Endodermal cell (in vitro differentiated cells): ENCODE measurements at regions not wholly inside any gene's neighbourhood (a gene's known extent, or its start where the extent isn't known, plus 50 kb on each side); places are given as distances from the start of the nearest gene placed in this dataset.

Source experiments
- DNase-seq: peaks from one replicate; pipeline ENCODE4 v3.0.0-alpha.2; 2017
- H3K27ac ChIP-seq: 2 replicates; pipeline ENCODE4 v1.5.1; 2013; ENCODE audit warnings: mild to moderate bottlenecking, low read depth, low read length, moderate library complexity
- H3K27me3 ChIP-seq: 2 replicates; pipeline ENCODE4 v1.6.1; 2013; ENCODE audit warnings: mild to moderate bottlenecking, low read length, moderate library complexity; ENCODE audit not compliant: insufficient read depth, control insufficient read depth, poor library complexity, severe bottlenecking
- H3K36me3 ChIP-seq: 2 replicates; pipeline ENCODE4 v1.7.0; 2013; ENCODE audit warnings: mild to moderate bottlenecking, low read length, moderate library complexity; ENCODE audit not compliant: control insufficient read depth, insufficient read depth
- H3K4me1 ChIP-seq: one replicate; pipeline ENCODE4 v1.7.0; 2013; ENCODE audit warnings: low read length; ENCODE audit not compliant: control insufficient read depth, insufficient read depth
- H3K4me3 ChIP-seq: 2 replicates; pipeline ENCODE4 v1.5.1; 2013; ENCODE audit warnings: mild to moderate bottlenecking, low read length, moderate library complexity
- H3K9ac ChIP-seq: 2 replicates; pipeline ENCODE4 v1.6.1; 2013; ENCODE audit warnings: mild to moderate bottlenecking, low read length, moderate library complexity; ENCODE audit not compliant: poor library complexity, severe bottlenecking; ENCODE audit errors: extremely low read depth
- H3K9me3 ChIP-seq: 2 replicates; pipeline ENCODE4 v1.6.1; 2013; ENCODE audit warnings: mild to moderate bottlenecking, low read length, moderate library complexity; ENCODE audit not compliant: control insufficient read depth
- H3K27ac Mint-ChIP-seq: 2 replicates; pipeline ENCODE4 v1.8.0; 2020; ENCODE audit warnings: mixed read lengths
- H3K27me3 Mint-ChIP-seq: 2 replicates; pipeline ENCODE4 v1.8.0; 2021; ENCODE audit warnings: mild to moderate bottlenecking, mixed read lengths; ENCODE audit not compliant: insufficient read depth
- H3K36me3 Mint-ChIP-seq: 2 replicates; pipeline ENCODE4 v1.8.0; 2020; ENCODE audit warnings: low read depth, mixed read lengths
- H3K4me1 Mint-ChIP-seq: 2 replicates; pipeline ENCODE4 v1.8.0; 2020; ENCODE audit warnings: mixed read lengths
- H3K4me3 Mint-ChIP-seq: 2 replicates; pipeline ENCODE4 v1.8.0; 2020; ENCODE audit warnings: mild to moderate bottlenecking, moderate library complexity, mixed read lengths
- H3K9me3 Mint-ChIP-seq: 2 replicates; pipeline ENCODE4 v1.8.0; 2020; ENCODE audit warnings: mild to moderate bottlenecking, mixed read lengths
- CTCF ChIP-seq: fragments of 200-600 bp; sonication (generic); conservative IDR thresholded peaks from 2 replicates; pipeline ENCODE4 v1.5.0; 2021; ENCODE audit warnings: antibody characterized with exemption, mild to moderate bottlenecking
- WGBS, 2 experiments: methylation state at CpG; one replicate each; pipeline versions ENCODE4 v1.1.5 to v1.1.7; 2013; ENCODE audit warnings: missing lambda C conversion rate in 2 of 2, mixed read lengths in 1 of 2; ENCODE audit not compliant: insufficient coverage in 1 of 2, insufficient read length in 1 of 2; 5-methylcytosine and 5-hydroxymethylcytosine counted together

- 85 to 87% methylated on average over 2 of the region's 2 CpGs for WGBS, 2 experiments
- TF ChIP-seq CTCF: peak; percentile 59
- no peak overlapping the region for H3K27ac ChIP-seq
Measured at GRCh38 chr9:79471580-79472543, 99.9 kb upstream of the TLE4 start.

GRCh38 chr9:79473704-79474103, 98.1 kb upstream of the TLE4 start:
- TF ChIP-seq CTCF: no peak
- no peaks in the 10 kb centered on the region for H3K4me1 ChIP-seq
- no peak overlapping the region for H3K4me3 ChIP-seq
- peaks cover 3% of the 10 kb centered on the region for H3K9me3 Mint-ChIP-seq
- H3K4me3 Mint-ChIP-seq: no peak overlapping the region
- DNase-seq: no peak
- H3K27ac Mint-ChIP-seq: no peak overlapping the region
- H3K9me3 ChIP-seq: no peaks in the 10 kb centered on the region
- no peaks in the 10 kb centered on the region for H3K36me3 Mint-ChIP-seq
- no peak overlapping the region for H3K27ac ChIP-seq
- no peaks in the 10 kb centered on the region for H3K27me3 ChIP-seq
- WGBS, 2 experiments: 93 to 100% methylated on average over 1 of the region's 1 CpG
- H3K9ac ChIP-seq: no peak overlapping the region
- peaks cover 2% of the 10 kb centered on the region for H3K4me1 Mint-ChIP-seq
- no peaks in the 10 kb centered on the region for H3K36me3 ChIP-seq
- no peaks in the 10 kb centered on the region for H3K27me3 Mint-ChIP-seq

More at GRCh38 chr9:79471580-79472543, 99.9 kb upstream of the TLE4 start:
- no peaks in the 10 kb centered on the region for H3K9me3 ChIP-seq
- no peaks in the 10 kb centered on the region for H3K4me1 Mint-ChIP-seq
- H3K27me3 Mint-ChIP-seq: no peaks in the 10 kb centered on the region
- no peak overlapping the region for H3K4me3 Mint-ChIP-seq
- no peaks in the 10 kb centered on the region for H3K36me3 Mint-ChIP-seq
- DNase-seq: no peak
- no peaks in the 10 kb centered on the region for H3K27me3 ChIP-seq
- H3K36me3 ChIP-seq: no peaks in the 10 kb centered on the region
- H3K9ac ChIP-seq: no peak overlapping the region
- no peak overlapping the region for H3K4me3 ChIP-seq
- peaks cover 3% of the 10 kb centered on the region for H3K9me3 Mint-ChIP-seq
- no peak overlapping the region for H3K27ac Mint-ChIP-seq
- no peaks in the 10 kb centered on the region for H3K4me1 ChIP-seq

GRCh38 chr9:79477241-79477840, 94.4 kb upstream of the TLE4 start:
- H3K36me3 Mint-ChIP-seq: no peaks in the 10 kb centered on the region
- 85 to 95% methylated on average over 3 of the region's 3 CpGs for WGBS, 2 experiments
- no peaks in the 10 kb centered on the region for H3K27me3 Mint-ChIP-seq
- peaks cover 3% of the 10 kb centered on the region for H3K4me1 Mint-ChIP-seq
- H3K9ac ChIP-seq: no peak overlapping the region
- H3K9me3 ChIP-seq: no peaks in the 10 kb centered on the region
- TF ChIP-seq CTCF: no peak
- DNase-seq: no peak
- H3K4me3 Mint-ChIP-seq: no peak overlapping the region
- no peak overlapping the region for H3K27ac ChIP-seq
- no peaks in the 10 kb centered on the region for H3K27me3 ChIP-seq
- H3K4me1 ChIP-seq: no peaks in the 10 kb centered on the region
- H3K36me3 ChIP-seq: no peaks in the 10 kb centered on the region
- H3K27ac Mint-ChIP-seq: no peak overlapping the region
- no peak overlapping the region for H3K4me3 ChIP-seq
- peaks cover 3% of the 10 kb centered on the region for H3K9me3 Mint-ChIP-seq
